OCI-LY3 (cell line): ENCODE measurements at regions not wholly inside any gene's neighbourhood (a gene's known extent, or its start where the extent isn't known, plus 50 kb on each side); places are given as distances from the start of the nearest gene placed in this dataset.
"Not testable (repeated sequence)": the region's sequence is repeated elsewhere in the genome, so short reads cannot be mapped to it uniquely, and the experiment has no call there.

ENCODE experiments used
- CTCF ChIP-seq: fragments of 200-600, 300-600 bp; sonication (generic); IDR thresholded peaks from 2 replicates; pipeline ENCODE4 v1.5.1; 2014; ENCODE audit warnings: antibody characterized with exemption, low read length, low read depth
- EZH2phosphoT487 ChIP-seq: fragments of 200-600 bp; shearing (Covaris generic); IDR thresholded peaks from 2 replicates; pipeline ENCODE4 v1.6.1; 2018; ENCODE audit warnings: antibody characterized with exemption, mixed run types, low read depth

DNA sequence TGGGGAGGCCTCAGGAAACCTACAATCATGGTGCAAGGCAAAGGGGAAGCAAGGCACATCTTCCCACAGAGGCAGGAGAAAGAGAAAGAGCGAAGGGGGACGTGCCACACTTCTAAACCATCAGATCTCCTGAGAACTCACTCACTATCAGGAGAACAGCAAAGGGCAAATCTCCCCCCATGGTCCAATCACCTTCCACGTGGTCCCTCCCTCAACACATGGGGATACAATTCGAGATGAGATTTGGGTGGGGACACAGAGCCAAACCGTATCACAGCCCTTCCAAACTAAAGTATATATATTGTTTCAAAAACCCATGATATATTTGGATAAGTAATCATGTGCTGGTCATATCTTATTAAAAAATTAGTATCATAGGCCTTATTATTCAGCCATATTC lies 437.6 kb downstream of the KCNJ18 start:
- not testable (repeated sequence) for TF ChIP-seq EZH2phosphoT487, CTCF
